IMR-90 (cell line): ENCODE measurements at regions not wholly inside any gene's neighbourhood (a gene's known extent, or its start where the extent isn't known, plus 50 kb on each side); places are given as distances from the start of the nearest gene placed in this dataset.

Experiments used
- CHD1 ChIP-seq: IDR thresholded peaks from 2 replicates; pipeline ENCODE4 v1.6.1; 2012; ENCODE audit warnings: low read depth, low read length, improper control_type of control experiment
- ELK1 ChIP-seq: fragments of 150-350 bp; IDR thresholded peaks from 2 replicates; pipeline ENCODE4 v1.6.1; 2016; ENCODE audit warnings: low read depth, mild to moderate bottlenecking, low read length, moderate library complexity, borderline replicate concordance
- FOS ChIP-seq: fragments of 150-350 bp; IDR thresholded peaks from 2 replicates; pipeline ENCODE4 v1.6.1; 2016; ENCODE audit warnings: low read depth, low read length
- MAZ ChIP-seq: IDR thresholded peaks from 2 replicates; pipeline ENCODE4 v1.6.1; 2012; ENCODE audit warnings: low read depth, mild to moderate bottlenecking, low read length, improper control_type of control experiment, moderate library complexity, borderline replicate concordance
- MXI1 ChIP-seq: IDR thresholded peaks from 2 replicates; pipeline ENCODE4 v1.6.1; 2012; ENCODE audit warnings: low read depth, mild to moderate bottlenecking, low read length, moderate library complexity, borderline replicate concordance
- POLR2A ChIP-seq: IDR thresholded peaks from 2 replicates; pipeline ENCODE4 v1.6.1; 2012; ENCODE audit warnings: mild to moderate bottlenecking, low read depth, low read length
- RAD21 ChIP-seq: IDR thresholded peaks from 2 replicates; pipeline ENCODE4 v1.6.1; 2012; ENCODE audit warnings: low read length, improper control_type of control experiment
- RCOR1 ChIP-seq: IDR thresholded peaks from 2 replicates; pipeline ENCODE4 v1.6.1; 2012; ENCODE audit warnings: mild to moderate bottlenecking, low read length, improper control_type of control experiment; ENCODE audit not compliant: insufficient replicate concordance
- SMC3 ChIP-seq: fragments of 150-350 bp; IDR thresholded peaks from 2 replicates; pipeline ENCODE4 v1.6.1; 2016; ENCODE audit warnings: low read depth, mild to moderate bottlenecking, antibody characterized with exemption, low read length, moderate library complexity
- TF ChIP-seq, protein P1 (sequence below): conservative IDR thresholded peaks from 2 replicates; pipeline ENCODE4 v1.5.1; 2012; ENCODE audit warnings: mild to moderate bottlenecking, low read depth, low read length, improper control_type of control experiment

- TF ChIP-seq, protein P1, sequence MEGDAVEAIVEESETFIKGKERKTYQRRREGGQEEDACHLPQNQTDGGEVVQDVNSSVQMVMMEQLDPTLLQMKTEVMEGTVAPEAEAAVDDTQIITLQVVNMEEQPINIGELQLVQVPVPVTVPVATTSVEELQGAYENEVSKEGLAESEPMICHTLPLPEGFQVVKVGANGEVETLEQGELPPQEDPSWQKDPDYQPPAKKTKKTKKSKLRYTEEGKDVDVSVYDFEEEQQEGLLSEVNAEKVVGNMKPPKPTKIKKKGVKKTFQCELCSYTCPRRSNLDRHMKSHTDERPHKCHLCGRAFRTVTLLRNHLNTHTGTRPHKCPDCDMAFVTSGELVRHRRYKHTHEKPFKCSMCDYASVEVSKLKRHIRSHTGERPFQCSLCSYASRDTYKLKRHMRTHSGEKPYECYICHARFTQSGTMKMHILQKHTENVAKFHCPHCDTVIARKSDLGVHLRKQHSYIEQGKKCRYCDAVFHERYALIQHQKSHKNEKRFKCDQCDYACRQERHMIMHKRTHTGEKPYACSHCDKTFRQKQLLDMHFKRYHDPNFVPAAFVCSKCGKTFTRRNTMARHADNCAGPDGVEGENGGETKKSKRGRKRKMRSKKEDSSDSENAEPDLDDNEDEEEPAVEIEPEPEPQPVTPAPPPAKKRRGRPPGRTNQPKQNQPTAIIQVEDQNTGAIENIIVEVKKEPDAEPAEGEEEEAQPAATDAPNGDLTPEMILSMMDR: no peak
- TF ChIP-seq FOS (no peak), RAD21 (no peak), MXI1 (no peak), RCOR1 (no peak), POLR2A (no peak), ELK1 (no peak), CHD1 (no peak), MAZ (no peak), SMC3 (no peak)
Measured at GRCh38 chr7:41328131-41328530, 374.8 kb downstream of the INHBA start.
